ENCODE measurements at regions not wholly inside any gene's neighbourhood (a gene's known extent, or its start where the extent isn't known, plus 50 kb on each side); places are given as distances from the start of the nearest gene placed in this dataset.
"Not testable (repeated sequence)": the region's sequence is repeated elsewhere in the genome, so short reads cannot be mapped to it uniquely, and the experiment has no call there.

- Mint-ChIP-seq H3K9me3 (no peaks in the 10 kb centered on the region), H3K27ac (no peak overlapping the region)
These were observed 838.4 kb downstream of the RAB28 start for GRCh38 chr4:12645732-12646131.

DNA sequence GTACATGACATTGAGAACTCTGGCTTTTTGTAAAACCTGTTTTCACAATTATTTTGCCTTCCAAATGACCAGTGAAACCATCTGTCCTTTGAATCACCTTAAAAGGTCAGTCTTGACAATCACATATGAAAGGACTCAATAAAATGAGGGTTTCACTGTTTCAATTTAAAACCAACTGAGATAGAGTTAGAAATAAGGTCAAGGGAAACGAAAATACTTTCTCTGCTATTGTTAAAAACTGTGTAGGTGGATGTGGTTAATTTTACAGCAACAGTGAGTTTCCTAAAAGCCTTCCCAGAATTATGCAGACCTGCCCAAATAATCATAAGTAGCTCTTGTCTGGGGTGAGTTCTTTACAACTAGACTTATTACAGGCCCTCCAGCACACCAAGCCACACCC is 839.9 kb downstream of the RAB28 start:
- Mint-ChIP-seq H3K27ac (no peak overlapping the region), H3K4me3 (no peak overlapping the region), H3K9me3 (no peaks in the 10 kb centered on the region), H3K4me1 (no peaks in the 10 kb centered on the region), H3K27me3 (peaks cover 2% of the 10 kb centered on the region), H3K36me3 (ENCODE audit: low read depth) (no peaks in the 10 kb centered on the region)
- ATAC-seq (no peak), DNase-seq (no peak)

More at GRCh38 chr4:12645732-12646131, 838.4 kb downstream of the RAB28 start:
- DNase-seq (no peak), ATAC-seq (no peak)
- no peaks in the 10 kb centered on the region for H3K36me3 Mint-ChIP-seq (ENCODE audit: low read depth)
- H3K27me3 Mint-ChIP-seq = peaks cover 2% of the 10 kb centered on the region
- H3K4me1 Mint-ChIP-seq = no peaks in the 10 kb centered on the region
- no peak overlapping the region for H3K4me3 Mint-ChIP-seq

DNA sequence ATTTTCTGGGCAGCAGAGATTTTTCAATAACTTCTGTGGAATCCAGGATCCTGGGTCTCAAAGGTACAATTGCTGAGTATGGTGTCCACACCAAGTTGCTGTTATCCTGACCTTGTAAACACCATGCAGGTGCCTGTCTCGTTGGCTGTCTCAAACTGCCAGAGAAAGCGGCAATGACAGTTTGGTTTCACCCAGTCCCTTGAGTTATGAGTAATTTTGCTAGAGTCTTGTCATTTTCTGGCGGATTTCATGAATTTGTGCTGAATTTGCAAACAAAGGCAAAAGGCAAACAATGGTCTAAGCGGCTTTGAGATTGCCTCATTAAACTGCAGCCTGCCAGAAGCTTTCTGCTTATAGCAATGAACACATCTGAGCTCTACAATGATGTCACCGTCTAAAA is 847.9 kb downstream of the RAB28 start:
- DNase-seq (no peak), ATAC-seq (no peak)
- H3K4me1 Mint-ChIP-seq = no peaks in the 10 kb centered on the region
- no peak overlapping the region for H3K27ac Mint-ChIP-seq
- no peak overlapping the region for H3K4me3 Mint-ChIP-seq
- H3K27me3 Mint-ChIP-seq = peaks cover 9% of the 10 kb centered on the region
- no peaks in the 10 kb centered on the region for H3K36me3 Mint-ChIP-seq (ENCODE audit: low read depth)
- H3K9me3 Mint-ChIP-seq = peaks cover 8% of the 10 kb centered on the region

GRCh38 chr4:12635629-12636028 is 848.5 kb downstream of the RAB28 start:
- Mint-ChIP-seq H3K36me3 (ENCODE audit: low read depth) (no peaks in the 10 kb centered on the region), H3K9me3 (peaks cover 8% of the 10 kb centered on the region), H3K4me1 (no peaks in the 10 kb centered on the region), H3K27ac (no peak overlapping the region), H3K27me3 (peaks cover 9% of the 10 kb centered on the region), H3K4me3 (no peak overlapping the region)
- no peak for DNase-seq
- no peak for ATAC-seq

DNA sequence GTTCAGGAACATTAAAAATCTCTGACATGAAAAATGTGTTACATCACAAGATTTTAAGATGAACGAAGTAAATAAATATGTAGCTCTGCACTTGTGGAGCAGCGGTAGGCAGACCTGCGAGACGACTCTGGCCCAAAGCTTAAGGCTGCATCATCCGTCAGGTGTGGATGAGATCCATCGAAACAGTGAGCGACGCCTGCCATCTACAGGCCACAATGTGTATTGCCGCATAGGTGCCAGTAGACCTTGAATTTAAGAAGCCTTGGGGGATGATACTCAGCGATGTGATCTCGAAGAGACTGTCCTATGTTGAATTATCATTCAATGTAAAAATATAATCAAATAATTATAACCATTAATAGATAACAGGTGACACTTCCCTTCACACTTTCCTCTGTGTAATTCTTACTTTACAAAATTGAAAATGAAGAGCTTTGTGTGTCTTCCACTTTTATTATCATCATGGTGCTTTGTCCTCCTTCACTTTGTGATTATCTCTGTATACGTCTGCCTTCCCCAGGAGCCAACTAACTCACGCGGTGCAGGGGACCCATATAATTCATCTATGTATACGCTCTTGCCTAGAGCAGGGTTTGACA is 851.0 kb downstream of the RAB28 start:
- H3K36me3 Mint-ChIP-seq (ENCODE audit: low read depth) = no peaks in the 10 kb centered on the region
- no peak overlapping the region for H3K4me3 Mint-ChIP-seq
- peak; percentile 76 for DNase-seq
- H3K27me3 Mint-ChIP-seq = peaks cover 7% of the 10 kb centered on the region
- H3K9me3 Mint-ChIP-seq = peaks cover 8% of the 10 kb centered on the region
- H3K27ac Mint-ChIP-seq = no peak overlapping the region
- no peaks in the 10 kb centered on the region for H3K4me1 Mint-ChIP-seq
- peak; percentile 69 for ATAC-seq

GRCh38 chr4:12615822-12616221 is 868.3 kb downstream of the RAB28 start:
- Mint-ChIP-seq H3K9me3 (no peaks in the 10 kb centered on the region), H3K4me1 (no peaks in the 10 kb centered on the region), H3K27ac (no peak overlapping the region), H3K27me3 (no peaks in the 10 kb centered on the region), H3K4me3 (no peak overlapping the region), H3K36me3 (ENCODE audit: low read depth) (no peaks in the 10 kb centered on the region)
- no peak for DNase-seq
- no peak for ATAC-seq

DNA sequence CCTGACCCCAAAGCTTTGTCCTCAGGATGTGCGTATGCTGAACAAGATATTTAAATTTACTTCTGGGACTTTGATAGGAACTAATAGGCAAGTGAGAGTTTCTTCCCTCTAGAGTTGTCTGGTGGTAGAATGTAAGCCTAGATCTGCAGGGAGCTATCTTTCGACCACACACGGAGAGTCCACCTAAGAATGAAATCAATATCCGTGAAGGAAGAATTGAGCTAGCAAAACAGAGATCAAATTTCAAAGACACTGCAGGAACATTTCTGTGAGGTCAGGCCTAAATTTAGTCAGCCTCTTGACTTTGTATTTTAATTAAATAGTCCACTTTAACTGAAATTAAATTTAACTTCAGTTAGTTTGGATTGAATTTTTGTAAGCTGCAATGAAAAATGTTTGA is 871.3 kb downstream of the RAB28 start:
- no peak for DNase-seq
- Mint-ChIP-seq H3K9me3 (no peaks in the 10 kb centered on the region), H3K27ac (no peak overlapping the region), H3K4me1 (no peaks in the 10 kb centered on the region), H3K4me3 (no peak overlapping the region), H3K27me3 (no peaks in the 10 kb centered on the region), H3K36me3 (ENCODE audit: low read depth) (no peaks in the 10 kb centered on the region)
- ATAC-seq = no peak

GRCh38 chr4:12609212-12609875 is 874.8 kb downstream of the RAB28 start:
- not testable (repeated sequence) for ATAC-seq; H3K4me3 Mint-ChIP-seq; H3K4me1 Mint-ChIP-seq; DNase-seq; H3K27me3 Mint-ChIP-seq; H3K9me3 Mint-ChIP-seq; H3K27ac Mint-ChIP-seq; H3K36me3 Mint-ChIP-seq (ENCODE audit: low read depth)

DNA sequence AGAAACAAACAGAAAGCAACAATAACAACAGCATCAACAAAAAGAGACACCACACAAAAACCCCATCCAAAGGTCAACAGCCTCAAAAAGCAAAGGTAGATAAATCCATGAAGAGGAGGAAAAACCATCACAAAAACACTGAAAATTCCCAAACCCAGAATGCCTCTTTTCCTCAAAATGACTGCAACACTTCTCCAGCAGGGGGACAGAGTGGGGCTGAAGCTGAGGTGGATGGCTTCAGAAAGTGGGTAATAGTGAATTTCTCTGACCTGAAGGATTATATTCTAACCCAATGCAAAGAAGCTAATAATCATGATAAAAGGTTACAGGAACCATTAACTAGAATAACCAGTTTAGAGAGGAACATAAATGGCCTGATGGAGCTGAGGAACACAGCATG is 888.2 kb downstream of the RAB28 start:
- DNase-seq = no peak
- Mint-ChIP-seq H3K36me3 (ENCODE audit: low read depth) (no peaks in the 10 kb centered on the region), H3K27me3 (no peaks in the 10 kb centered on the region), H3K9me3 (peaks cover 11% of the 10 kb centered on the region), H3K4me1 (no peaks in the 10 kb centered on the region), H3K27ac (no peak overlapping the region), H3K4me3 (no peak overlapping the region)
- no peak for ATAC-seq

- Mint-ChIP-seq H3K36me3 (ENCODE audit: low read depth) (no peaks in the 10 kb centered on the region), H3K4me3 (no peak overlapping the region), H3K27ac (no peak overlapping the region), H3K27me3 (no peaks in the 10 kb centered on the region), H3K9me3 (peaks cover 10% of the 10 kb centered on the region), H3K4me1 (no peaks in the 10 kb centered on the region)
- DNase-seq = no peak
- ATAC-seq = no peak
These were observed 888.7 kb downstream of the RAB28 start for GRCh38 chr4:12595489-12595888.

GRCh38 chr4:12588582-12588981 is 895.6 kb downstream of the RAB28 start:
- no peak for DNase-seq
- H3K4me1 Mint-ChIP-seq = no peaks in the 10 kb centered on the region
- H3K9me3 Mint-ChIP-seq = no peaks in the 10 kb centered on the region
- H3K27me3 Mint-ChIP-seq = no peaks in the 10 kb centered on the region
- no peak for ATAC-seq
- H3K27ac Mint-ChIP-seq = no peak overlapping the region
- H3K36me3 Mint-ChIP-seq (ENCODE audit: low read depth) = no peaks in the 10 kb centered on the region
- H3K4me3 Mint-ChIP-seq = no peak overlapping the region

DNA sequence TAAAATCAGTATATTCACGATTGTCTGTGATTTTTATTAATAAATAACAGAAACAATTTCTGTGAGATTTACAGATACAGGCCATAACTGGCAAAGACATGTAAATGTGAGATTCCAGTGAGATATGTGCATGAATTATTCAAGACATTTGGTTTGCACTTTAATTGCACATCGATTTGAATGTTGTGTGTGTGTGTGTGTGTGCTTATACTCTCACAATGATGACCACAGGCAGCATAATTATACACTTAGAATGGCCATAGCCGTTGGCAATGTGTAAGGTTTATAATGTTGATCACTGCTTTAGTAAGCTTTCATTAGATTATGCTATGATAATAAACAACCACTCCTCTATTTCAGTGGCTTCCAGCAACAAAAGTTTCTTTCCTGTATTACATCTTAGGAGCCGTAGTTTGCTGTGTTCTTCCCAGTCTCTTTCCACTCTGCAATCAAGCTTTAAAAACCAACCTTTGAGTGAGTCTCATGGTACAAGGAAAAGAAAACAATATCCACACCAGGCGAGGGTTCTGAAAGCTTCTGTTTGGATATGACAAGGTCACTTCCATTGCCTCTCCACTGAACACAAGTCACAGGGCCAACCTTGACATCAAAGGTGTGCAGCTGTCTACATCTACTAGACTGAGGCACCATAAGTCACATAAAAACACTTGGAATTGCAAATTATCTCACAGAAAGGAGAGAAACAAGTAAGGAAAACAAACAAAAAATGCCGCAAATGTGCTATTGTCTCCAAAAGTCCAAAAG is 897.7 kb downstream of the RAB28 start:
- H3K27me3 Mint-ChIP-seq = no peaks in the 10 kb centered on the region
- no peak for ATAC-seq
- DNase-seq = no peak
- no peaks in the 10 kb centered on the region for H3K4me1 Mint-ChIP-seq
- H3K27ac Mint-ChIP-seq = no peak overlapping the region
- H3K4me3 Mint-ChIP-seq = no peak overlapping the region
- peaks cover 4% of the 10 kb centered on the region for H3K9me3 Mint-ChIP-seq
- no peaks in the 10 kb centered on the region for H3K36me3 Mint-ChIP-seq (ENCODE audit: low read depth)

- DNase-seq (no peak), ATAC-seq (no peak)
- no peaks in the 10 kb centered on the region for H3K27me3 Mint-ChIP-seq
- no peaks in the 10 kb centered on the region for H3K36me3 Mint-ChIP-seq (ENCODE audit: low read depth)
- H3K27ac Mint-ChIP-seq = no peak overlapping the region
- no peaks in the 10 kb centered on the region for H3K4me1 Mint-ChIP-seq
- H3K9me3 Mint-ChIP-seq = peaks cover 4% of the 10 kb centered on the region
- no peak overlapping the region for H3K4me3 Mint-ChIP-seq
These were observed 899.8 kb downstream of the RAB28 start for GRCh38 chr4:12584116-12584875.

DNA sequence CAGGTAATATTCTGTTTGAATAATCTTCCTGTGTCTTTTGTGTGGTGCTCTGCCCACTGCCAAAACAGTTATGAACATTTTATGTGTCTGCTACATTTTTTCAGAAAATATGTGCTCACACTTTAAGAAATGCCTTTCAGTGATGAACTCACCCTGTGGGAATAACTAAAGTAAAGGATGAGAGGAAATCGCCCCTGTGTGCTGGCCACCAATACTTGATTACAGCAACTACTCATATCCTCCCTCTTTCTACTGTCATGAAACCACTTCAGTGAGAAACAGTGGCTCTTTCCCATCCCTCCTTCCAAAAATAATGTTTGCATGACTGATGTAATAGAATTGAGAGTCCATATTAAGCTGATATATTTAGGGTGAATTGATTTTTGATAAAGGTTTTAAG is 900.9 kb downstream of the RAB28 start:
- ATAC-seq (no peak), DNase-seq (no peak)
- H3K36me3 Mint-ChIP-seq (ENCODE audit: low read depth) = no peaks in the 10 kb centered on the region
- no peak overlapping the region for H3K27ac Mint-ChIP-seq
- H3K27me3 Mint-ChIP-seq = no peaks in the 10 kb centered on the region
- H3K4me1 Mint-ChIP-seq = no peaks in the 10 kb centered on the region
- H3K9me3 Mint-ChIP-seq = peaks cover 4% of the 10 kb centered on the region
- no peak overlapping the region for H3K4me3 Mint-ChIP-seq

DNA sequence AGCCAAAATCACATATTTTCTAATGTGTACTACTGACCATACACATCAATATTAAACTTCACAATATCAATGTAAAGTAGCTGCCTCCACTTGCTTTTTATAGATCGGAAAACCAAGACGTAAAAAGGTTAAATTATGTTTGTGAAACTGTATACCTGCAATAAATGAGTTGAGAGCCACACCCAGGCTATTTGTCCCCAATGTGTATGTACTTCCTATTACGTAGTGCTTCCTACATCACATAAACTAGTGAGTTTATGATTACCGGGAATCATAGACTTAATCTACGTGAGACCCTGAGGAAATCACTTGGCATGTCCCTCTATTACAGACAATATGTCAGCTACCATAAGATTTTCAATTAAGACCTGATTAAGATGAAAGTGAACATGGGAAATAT is 903.4 kb downstream of the RAB28 start:
- no peaks in the 10 kb centered on the region for H3K4me1 Mint-ChIP-seq
- H3K4me3 Mint-ChIP-seq = no peak overlapping the region
- ATAC-seq = no peak
- H3K27ac Mint-ChIP-seq = no peak overlapping the region
- peaks cover 7% of the 10 kb centered on the region for H3K9me3 Mint-ChIP-seq
- H3K27me3 Mint-ChIP-seq = no peaks in the 10 kb centered on the region
- no peak for DNase-seq
- no peaks in the 10 kb centered on the region for H3K36me3 Mint-ChIP-seq (ENCODE audit: low read depth)
